NB4 (cell line): ENCODE measurements at regions not wholly inside any gene's neighbourhood (a gene's known extent, or its start where the extent isn't known, plus 50 kb on each side); places are given as distances from the start of the nearest gene placed in this dataset.

ENCODE experiments used
- DNase-seq: peaks from one replicate; pipeline ENCODE4 v3.0.0; 2010; ENCODE audit warnings: low read depth
- H3K4me3 ChIP-seq: one replicate; pipeline ENCODE4 v1.5.1; 2011; ENCODE audit warnings: mild to moderate bottlenecking, low read depth, low read length, moderate library complexity
- MYC ChIP-seq: IDR thresholded peaks from 2 replicates; pipeline ENCODE4 v1.6.1; 2011; ENCODE audit warnings: low read depth, low read length
- POLR2A ChIP-seq: IDR thresholded peaks from 2 replicates; pipeline ENCODE4 v1.6.1; 2011; ENCODE audit warnings: mild to moderate bottlenecking; ENCODE audit not compliant: insufficient read length; ENCODE audit errors: extremely low read depth
- TF ChIP-seq, protein P1 (sequence below): IDR thresholded peaks from one replicate; pipeline ENCODE4 v1.5.1; 2012; ENCODE audit warnings: low read depth, low read length
- TF ChIP-seq, protein P2 (sequence below): IDR thresholded peaks from 2 replicates; pipeline ENCODE4 v1.6.1; 2011; ENCODE audit warnings: low read depth, low read length

DNA sequence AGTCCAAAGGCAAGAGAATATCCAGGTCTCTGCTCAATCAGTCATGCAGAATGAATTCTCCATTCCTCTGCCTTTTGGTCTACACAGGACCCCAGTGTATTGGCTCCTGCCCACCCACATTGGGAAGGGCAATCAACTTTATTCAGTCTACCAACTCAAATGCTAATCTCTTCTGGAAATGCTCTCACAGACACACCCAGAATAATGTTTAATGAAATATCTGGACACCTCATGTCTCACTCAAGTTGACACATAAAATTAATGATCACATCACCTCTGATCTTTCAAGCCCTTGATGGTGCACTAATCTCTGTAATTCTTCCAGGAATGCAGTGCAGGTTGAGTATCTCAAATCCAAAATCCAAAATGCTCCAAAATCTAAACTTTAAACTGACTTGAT is 315.6 kb downstream of the HRH4 start:
- TF ChIP-seq, protein P1, sequence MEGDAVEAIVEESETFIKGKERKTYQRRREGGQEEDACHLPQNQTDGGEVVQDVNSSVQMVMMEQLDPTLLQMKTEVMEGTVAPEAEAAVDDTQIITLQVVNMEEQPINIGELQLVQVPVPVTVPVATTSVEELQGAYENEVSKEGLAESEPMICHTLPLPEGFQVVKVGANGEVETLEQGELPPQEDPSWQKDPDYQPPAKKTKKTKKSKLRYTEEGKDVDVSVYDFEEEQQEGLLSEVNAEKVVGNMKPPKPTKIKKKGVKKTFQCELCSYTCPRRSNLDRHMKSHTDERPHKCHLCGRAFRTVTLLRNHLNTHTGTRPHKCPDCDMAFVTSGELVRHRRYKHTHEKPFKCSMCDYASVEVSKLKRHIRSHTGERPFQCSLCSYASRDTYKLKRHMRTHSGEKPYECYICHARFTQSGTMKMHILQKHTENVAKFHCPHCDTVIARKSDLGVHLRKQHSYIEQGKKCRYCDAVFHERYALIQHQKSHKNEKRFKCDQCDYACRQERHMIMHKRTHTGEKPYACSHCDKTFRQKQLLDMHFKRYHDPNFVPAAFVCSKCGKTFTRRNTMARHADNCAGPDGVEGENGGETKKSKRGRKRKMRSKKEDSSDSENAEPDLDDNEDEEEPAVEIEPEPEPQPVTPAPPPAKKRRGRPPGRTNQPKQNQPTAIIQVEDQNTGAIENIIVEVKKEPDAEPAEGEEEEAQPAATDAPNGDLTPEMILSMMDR = no peak
- TF ChIP-seq, protein P2, sequence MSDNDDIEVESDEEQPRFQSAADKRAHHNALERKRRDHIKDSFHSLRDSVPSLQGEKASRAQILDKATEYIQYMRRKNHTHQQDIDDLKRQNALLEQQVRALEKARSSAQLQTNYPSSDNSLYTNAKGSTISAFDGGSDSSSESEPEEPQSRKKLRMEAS = no peak
- no peak for TF ChIP-seq POLR2A
- no peak for DNase-seq
- H3K4me3 ChIP-seq = no peak overlapping the region

DNA sequence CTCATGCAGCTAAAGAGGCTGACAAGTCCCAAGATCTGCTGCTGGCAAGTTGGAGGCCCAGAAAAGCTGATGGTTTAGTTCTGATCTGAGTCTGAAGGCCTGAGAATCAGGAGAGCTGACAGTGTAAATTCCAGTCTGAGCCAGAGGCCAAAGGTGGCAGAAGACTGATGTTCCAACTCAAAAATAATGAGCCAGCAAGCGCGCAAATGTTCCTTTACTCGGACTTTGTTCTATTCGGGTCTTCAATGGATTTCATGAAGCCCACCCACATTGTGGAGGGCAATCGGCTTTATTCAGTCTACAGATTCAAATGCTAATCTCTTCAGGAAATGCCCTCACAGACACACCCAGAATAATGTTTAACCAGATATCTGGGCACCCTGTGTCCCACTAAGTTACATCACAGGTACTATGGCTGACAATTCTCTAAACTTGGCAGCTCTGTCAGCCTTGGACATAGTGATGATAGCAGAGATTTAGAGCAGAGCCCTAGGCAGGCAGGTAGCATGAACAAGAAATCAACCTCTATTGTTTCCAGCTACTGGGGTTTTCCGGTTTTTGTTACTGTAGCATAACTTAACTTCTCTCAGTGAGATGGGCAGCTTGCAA is 318.5 kb downstream of the HRH4 start:
- DNase-seq = no peak
- H3K4me3 ChIP-seq = no peak overlapping the region
- TF ChIP-seq, protein P1 = no peak
- TF ChIP-seq, protein P2 = no peak
- TF ChIP-seq POLR2A (no peak), MYC (no peak)

DNA sequence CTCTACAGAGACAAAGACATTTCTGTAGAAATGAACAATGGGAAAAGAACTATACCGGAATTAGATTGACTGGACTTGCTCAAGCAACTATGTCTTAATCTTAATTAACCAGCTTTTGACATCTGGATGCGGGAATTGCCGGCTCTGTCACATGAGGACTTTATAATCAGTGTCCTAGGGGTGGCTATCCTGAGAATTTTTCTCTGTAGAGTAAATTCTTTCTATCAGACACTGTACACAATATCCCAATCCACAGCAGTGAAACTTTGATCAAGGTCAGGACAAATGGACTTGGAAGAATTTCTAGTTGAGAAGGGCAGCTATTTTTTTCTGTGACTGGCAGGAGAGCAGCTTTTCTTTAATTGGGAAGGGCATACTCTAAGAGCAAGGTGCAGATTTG is 322.1 kb downstream of the HRH4 start:
- H3K4me3 ChIP-seq = no peak overlapping the region
- no peak for DNase-seq
- no peak for TF ChIP-seq POLR2A
- no peak for TF ChIP-seq MYC
- TF ChIP-seq, protein P1 = no peak
- TF ChIP-seq, protein P2 = no peak

DNA sequence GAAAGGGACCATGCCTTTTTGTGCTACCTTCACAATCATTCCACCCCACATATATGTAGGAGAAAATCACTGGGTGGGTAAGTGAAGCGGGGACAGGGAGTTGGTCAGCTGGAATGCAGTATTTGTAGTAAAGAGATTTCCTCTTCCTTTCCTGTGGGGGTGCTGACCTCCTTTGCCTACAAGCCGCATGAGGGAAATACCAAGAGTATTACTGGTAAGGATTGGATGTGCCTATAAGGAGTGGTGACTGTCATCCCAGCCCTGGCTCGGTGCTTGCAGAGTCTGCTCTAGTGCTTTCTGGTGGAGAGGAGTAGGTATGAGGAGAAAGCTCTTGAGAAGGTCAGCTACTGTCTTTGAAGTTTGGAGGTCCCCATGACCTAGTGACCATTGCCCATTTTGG is 324.6 kb downstream of the HRH4 start:
- no peak overlapping the region for H3K4me3 ChIP-seq
- TF ChIP-seq, protein P1 = no peak
- TF ChIP-seq MYC (no peak), POLR2A (no peak)
- TF ChIP-seq, protein P2 = no peak
- DNase-seq = no peak

DNA sequence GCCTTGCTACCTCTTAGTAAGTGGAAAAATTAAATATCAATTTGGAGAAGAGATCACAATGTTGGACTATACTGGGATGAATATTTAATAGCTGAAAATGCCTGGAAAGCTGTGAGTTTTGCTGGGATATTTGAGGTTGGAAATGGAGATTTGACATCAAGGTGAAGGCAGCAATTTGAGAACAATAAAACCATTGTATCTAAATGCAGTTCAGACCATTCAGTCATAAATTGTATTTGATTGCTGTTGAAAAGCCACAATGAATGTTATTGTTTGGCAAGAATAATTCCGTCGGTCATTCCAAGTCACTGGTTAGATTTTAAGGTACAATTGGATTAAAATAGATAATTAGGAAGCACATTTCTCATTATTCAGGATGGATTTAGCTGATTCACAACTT is 325.6 kb downstream of the HRH4 start:
- DNase-seq = no peak
- TF ChIP-seq, protein P1 = no peak
- TF ChIP-seq, protein P2 = no peak
- no peak for TF ChIP-seq POLR2A
- no peak for TF ChIP-seq MYC
- H3K4me3 ChIP-seq = no peak overlapping the region

DNA sequence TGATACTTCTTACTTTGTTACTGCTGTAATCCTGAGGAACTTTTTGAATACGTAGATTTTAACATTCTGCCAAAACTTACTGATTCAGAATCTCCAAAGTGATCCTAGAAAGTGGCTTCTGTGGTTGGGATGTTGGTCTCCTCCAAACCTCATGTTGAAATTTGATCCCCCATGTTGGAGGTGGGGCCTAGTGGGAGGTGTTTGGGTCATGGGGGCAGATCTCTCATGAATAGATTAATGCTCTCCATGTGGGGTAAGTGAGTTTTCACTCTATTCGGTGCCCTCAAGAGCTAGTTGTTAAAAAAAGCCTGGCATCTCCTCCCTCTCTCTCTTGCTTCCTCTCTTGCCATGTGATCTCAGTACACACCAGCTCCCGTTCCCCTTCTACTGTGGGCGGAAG is 329.9 kb downstream of the HRH4 start:
- DNase-seq = no peak
- H3K4me3 ChIP-seq = no peak overlapping the region
- TF ChIP-seq, protein P2 = no peak
- TF ChIP-seq POLR2A (no peak), MYC (no peak)
- TF ChIP-seq, protein P1 = no peak
